ENCODE measurements at regions not wholly inside any gene's neighbourhood (a gene's known extent, or its start where the extent isn't known, plus 50 kb on each side); places are given as distances from the start of the nearest gene placed in this dataset.

DNA sequence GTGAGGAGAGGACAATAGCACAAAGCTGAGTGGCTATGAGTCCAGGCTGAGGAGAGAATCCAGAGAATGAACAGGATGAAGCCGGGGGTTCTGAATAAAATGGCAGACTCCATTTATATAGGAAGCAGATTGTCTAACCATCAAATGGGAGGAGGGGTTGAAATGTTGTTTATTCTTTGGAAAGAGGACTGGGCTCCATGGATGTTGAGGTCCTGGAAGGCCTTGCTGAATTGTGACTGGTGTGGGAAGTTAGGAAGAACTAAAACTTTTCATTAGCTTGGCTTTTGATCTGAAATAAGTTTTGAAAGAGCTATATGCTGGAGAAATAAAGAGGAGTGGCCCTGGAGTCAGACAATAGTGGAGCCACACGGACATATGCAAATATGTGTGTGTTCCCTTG, 647.8 kb downstream of the RNF144B start:
- DNase-seq (ENCODE audit: low read depth in 2 of 2): no peak

DNA sequence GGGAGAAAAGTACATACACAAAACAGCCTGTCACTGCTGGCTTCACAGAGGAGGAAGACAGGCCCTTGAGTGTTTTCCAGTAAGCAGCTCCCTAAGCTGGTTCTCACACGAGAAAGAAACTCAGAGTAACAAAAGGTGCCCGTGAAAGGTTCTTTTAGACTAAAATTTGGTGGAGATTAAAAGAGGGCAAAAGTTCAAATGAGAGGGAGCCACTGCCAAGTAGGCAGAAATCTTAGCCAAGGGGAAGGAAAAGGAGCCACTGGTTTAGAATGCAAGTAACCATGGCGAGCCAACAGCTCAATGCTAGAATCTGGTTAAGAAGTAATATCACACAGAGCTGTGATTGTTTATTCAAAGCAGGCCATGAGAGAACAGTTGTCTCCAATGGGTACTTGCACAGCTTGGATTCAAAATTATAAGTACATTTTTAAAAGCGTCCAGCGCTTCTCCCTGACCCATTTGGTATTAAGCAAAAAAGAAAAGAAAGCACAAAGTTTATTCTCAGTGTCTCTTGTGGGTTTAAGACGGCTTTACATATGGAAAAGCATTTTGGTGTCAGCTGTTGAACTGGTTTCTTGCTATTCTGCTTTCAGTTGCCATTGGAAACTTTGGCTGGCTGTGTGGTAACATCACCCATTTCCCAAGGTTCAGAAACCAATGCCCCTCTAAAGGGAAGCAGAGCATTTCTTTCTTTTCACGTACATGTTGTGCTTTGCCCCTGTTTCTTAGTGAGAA, 648.5 kb downstream of the RNF144B start:
- DNase-seq (ENCODE audit: low read depth in 2 of 2): no peak

DNA sequence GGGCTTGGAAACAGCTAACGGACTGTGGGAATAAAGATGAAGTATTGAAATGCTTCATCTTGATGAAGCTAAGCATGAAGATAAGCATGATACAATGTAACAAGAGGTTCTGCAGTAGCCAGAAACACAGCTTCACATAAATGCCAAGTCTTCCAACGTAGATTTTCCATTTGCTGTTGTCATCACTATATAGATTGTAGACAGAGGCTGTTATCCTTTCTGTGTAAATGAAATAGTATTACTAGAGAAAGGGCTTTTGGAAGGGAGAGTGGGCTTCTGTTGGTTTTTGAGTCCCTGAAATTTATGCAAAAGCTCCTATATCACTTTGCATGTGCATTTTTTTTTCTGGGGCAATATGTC, 649.0 kb downstream of the RNF144B start:
- DNase-seq (ENCODE audit: low read depth in 2 of 2): no peak

DNA sequence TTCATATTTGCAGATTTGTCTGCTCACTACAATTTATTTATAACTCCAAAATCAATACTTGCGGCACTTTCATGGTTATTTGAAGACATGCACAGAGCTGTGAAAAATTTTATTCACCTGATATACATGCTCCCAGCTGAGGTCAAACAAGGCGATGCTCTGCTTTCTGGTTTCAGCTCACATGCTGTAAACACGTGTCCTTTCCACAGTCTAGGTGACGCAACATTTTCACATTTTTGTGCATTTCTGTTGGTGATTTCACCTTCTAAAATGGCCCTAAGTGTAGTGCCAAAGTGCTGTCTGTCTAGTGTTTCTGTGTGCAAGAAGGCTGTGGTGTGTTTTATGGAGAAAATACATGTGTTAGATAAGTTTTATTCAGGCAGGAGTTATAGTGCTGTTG, 650.5 kb downstream of the RNF144B start:
- DNase-seq (ENCODE audit: low read depth in 2 of 2): no peak

DNA sequence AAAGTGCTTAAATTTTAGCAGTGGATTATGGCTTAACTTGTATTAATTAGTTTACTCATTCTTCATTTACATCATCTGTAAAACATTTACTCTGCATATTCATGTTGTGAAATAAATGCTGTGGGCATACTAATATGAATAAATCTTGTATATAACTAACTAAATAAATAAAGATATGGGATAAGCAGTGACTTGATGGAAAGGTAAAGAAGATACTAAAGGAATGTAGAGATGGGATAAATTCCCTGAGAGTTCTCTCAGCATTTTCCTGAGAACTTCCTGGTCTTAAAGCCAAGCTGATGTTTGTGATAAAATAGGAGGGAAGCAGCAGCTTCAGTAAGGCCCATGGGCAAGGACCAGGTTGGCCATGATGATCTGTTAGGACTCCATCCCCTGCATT, 652.1 kb downstream of the RNF144B start:
- DNase-seq (ENCODE audit: low read depth in 2 of 2): no peak

DNA sequence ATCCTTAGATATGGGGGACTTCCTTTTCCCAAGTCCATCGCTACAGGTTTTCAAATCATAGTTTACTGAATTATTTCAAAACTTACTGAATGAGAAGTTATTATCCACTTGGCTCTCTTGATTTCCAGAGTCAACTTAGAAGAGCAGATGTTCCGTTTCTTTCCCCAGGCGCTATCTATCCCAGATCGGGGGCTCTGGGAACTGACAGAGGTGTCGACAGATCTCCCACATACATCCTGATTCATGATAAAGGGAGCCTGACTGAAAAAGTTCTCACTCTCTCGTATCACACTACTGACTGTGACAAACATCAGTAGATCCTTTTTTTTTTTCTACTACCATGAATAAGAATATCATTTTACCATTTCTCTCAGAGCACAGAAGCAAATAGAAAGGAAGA, 654.8 kb downstream of the RNF144B start:
- DNase-seq (ENCODE audit: low read depth in 2 of 2): no peak

DNA sequence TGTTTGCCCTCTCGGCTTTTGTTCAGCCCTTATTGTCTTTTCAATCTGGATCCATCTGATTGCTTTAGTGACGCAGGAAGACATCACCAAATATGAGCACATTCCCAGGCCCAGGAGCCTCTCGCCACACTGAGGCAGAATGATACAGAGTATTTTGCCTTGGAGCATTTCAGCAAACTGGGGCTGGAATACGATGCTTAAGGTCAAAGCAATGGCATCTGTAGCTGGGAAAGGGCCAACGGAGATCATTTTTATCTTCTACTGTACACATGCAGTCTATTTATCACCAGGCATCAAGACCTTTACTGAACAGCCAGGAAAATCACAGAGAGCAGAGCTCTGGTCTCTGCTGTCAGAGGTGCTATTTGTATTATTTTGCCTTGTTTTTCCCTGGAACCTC, 655.3 kb downstream of the RNF144B start:
- no peak for DNase-seq (ENCODE audit: low read depth in 2 of 2)

DNA sequence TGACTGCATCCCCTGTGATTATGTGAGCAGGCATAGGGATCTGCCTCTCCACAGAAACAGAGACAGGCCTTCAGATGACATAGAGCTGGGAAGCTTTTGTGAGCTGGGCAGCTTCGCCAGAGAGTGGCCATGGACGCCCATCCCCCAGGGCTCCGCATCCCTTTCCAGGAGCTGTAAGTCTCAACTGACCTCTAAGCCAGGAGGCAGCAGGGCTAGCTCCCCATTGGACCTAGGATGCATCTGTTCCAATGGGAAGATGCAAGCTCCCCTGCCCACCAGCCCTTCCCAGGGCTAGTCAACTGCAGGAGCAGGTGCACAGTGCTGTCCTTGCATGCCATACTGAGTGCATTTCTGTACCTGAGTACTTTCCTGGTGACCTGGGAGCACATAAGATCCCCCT, 663.6 kb downstream of the RNF144B start:
- DNase-seq (ENCODE audit: low read depth in 2 of 2): no peak

DNA sequence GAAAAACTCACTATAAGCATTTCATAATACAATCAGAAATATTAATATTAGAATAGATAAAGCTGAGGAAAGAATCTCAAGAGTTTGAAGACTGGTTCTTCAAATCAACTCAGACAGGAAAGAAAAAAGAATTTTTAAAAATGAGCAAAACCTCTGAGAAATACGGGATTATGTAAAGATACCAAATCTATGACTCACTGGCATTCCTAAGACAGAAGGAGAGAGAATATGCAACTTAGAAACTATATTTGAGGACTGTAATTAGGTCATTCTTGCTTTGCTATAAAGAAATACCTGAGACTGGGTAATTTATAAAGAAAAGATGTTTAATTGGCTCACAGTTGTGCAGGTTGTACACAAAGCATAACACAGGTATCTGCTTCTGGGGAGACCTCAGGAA, 665.1 kb downstream of the RNF144B start:
- DNase-seq (ENCODE audit: low read depth in 2 of 2): no peak

DNA sequence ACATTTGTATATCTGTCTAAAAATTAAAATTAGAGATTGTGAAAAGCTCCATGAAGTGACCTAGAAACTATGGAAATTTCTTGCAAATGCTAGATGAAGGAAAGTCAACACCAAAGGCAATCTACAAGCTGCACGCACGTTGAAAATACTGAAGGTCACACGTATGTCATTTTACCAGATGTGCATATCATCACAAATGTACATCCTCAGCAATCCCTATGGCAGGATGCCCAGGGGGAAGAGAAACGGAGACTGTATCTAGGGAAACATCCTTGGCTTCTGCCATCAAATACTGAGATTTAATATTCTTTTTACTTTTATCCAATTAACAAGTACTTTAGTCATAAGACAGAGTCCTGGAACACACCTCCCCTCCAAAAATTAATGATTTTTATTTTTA, 672.0 kb downstream of the RNF144B start:
- no peak for DNase-seq (ENCODE audit: low read depth in 2 of 2)

DNA sequence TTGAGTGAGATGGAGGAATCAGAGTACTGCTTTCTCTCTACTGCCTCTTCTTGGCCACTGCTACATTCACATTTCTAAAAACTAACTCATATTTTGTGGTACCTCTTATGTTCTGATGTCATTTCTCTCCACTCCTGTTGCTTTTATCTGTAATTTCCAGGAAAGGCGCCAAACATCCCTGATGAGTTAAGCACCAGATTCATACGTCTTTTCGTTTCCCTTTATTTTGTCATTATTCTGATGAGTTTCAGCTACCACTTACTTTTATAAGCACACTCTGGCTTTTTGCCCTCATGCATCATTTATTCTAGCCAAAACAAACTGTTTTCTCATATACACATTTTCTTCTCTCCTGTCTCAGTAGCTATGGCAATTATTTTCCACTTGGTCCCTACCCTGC, 680.0 kb downstream of the RNF144B start:
- DNase-seq (ENCODE audit: low read depth in 2 of 2): no peak

DNA sequence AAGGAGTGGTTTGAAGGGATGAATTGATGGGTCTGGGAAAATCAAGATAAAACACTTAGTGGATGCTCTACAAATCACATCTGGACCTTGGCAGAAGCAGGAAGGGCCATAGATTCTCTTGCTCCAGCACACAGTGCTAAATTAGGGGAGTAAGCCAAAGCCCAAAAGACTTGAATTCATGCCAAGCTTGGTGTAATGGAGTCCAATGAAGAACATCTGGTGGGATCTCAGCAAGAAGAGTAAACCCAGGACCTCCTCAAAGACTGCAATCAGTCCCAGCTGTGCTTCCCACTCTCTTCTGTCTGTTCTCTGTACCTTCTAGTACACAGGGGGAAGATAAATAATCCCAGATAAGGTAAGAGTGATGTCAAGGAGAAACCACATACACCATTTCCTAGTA, 683.4 kb downstream of the RNF144B start:
- no peak for DNase-seq (ENCODE audit: low read depth in 2 of 2)

DNA sequence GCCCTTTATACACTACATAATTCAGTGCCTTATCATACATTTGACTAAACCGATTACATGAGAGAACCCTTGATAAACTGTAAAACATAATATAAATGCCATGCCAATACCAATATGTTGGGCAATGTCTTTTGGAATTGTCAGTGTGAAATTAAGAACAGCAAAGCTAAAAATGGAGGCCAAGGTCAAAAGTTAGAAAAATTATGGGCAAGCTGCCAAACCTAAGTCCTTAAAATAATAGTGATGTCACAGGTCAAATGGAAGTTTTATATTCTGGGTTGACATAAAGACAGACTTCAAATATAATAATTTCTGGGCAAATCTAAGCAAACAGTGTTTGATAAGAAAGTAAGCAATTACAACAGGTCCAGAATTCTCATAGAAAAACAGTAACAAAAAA, 696.7 kb downstream of the RNF144B start:
- no peak for DNase-seq (ENCODE audit: low read depth in 2 of 2)

DNA sequence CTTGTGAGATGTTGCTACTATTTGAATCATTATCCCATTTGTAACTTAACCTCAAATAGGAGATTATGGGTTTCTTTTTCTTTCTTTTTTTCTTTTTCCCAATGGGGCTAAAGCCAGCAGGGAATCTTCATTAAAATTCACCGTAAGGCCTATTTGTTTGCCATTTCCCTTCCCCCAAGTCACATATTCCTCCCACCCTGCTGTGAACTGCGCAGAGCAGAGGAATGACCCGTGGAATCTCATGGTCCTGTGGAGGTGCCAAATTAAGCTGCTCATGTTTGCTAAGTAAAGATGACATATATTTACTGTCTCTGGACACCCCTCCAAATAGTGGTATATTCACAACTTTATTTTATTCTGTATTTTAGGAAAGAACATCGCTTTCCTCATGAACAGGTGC, 699.3 kb downstream of the RNF144B start:
- no peak for DNase-seq (ENCODE audit: low read depth in 2 of 2)

DNA sequence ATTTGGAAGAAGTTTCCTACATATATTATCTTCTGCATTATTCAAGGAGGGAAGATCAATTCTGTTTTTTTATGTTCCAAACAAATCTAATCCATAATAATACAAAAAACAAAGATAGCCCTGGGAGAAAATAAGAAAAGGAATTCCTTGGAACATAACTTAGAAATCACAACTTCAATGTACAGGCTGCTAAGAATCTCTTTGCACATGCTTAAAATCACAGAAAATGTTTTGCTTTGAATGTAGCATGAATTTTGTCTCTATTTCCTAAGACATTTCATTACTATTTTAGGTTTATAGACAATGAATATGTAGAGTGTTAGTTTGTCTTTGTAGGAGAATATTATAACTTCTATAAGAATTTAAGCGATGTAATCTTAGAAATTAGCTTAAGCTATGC, 700.1 kb downstream of the RNF144B start:
- DNase-seq (ENCODE audit: low read depth in 2 of 2): no peak

DNA sequence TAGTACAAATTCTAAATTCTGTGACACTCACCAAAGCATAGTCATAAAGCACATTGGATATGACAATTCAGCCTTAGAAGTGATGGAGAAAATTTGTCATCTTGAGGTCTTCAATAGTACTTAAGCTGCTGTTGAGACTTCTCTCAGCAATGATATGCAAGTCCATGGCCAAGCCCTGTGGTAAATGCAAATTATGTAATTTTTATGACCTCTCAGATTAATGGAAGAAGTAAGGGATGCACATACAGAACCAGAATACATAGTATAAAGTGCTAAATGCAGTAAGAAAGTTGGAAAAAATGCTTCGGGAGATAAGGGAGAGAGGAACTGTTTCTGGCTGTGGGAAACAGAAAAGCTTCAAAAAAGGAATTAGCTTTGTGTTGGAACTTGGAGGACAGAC, 700.7 kb downstream of the RNF144B start:
- no peak for DNase-seq (ENCODE audit: low read depth in 2 of 2)

DNA sequence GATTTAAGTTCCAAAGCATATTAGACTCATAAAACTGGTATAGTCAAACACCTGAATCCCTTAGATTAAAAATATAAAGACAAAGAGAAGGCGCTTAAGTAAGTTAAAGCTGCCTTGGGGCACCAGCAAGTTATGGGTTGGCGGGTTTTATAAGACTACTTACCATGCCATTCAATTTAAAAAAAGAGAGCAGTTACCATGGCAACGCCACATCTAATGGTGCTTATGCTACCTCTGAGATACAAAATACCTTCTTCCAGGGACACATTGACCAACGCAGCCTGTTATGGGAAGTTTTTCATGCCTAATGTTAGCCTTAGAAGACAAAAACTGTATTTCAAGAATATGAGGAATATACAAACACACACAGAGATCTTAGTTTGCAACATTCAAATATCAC, 713.6 kb downstream of the RNF144B start:
- no peak for DNase-seq (ENCODE audit: low read depth in 2 of 2)

DNA sequence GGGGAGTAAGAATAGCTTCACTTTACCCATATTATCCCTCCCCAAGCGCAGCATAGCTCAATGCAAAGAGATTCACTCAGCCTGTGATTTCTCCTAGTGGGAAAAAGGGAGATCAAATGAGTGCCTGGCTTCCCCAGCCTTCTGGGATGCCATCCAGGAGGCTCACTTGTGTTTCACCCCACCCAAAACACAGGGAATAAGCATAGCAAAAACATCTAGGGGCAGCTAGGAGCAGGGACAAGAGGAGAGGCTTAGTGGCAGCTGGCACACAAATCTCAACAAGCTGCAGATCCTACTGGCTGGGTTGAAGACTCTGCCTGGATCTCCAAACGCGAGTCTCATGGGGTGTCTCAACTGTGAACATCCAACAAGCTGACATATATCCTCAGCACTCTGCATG, 715.8 kb downstream of the RNF144B start:
- DNase-seq (ENCODE audit: low read depth in 2 of 2): no peak

DNA sequence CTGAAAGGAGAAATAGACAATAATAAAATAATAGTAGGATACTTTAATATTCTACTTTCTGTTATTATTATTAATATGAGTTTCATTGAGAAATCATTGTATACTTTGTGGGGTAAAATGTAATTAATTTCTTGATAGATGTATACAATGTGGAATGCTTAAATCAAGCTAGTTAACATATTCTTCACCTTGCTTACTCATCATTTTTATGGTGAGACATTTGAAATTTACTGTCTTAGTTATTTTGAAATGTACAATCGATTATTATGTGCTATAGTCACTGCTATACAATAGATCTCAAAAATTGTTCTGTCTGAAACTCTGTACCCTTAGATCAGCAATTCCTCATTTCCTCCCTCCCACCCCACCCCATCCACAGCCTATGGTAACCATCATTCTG, 720.3 kb downstream of the RNF144B start:
- no peak for DNase-seq (ENCODE audit: low read depth in 2 of 2)

DNA sequence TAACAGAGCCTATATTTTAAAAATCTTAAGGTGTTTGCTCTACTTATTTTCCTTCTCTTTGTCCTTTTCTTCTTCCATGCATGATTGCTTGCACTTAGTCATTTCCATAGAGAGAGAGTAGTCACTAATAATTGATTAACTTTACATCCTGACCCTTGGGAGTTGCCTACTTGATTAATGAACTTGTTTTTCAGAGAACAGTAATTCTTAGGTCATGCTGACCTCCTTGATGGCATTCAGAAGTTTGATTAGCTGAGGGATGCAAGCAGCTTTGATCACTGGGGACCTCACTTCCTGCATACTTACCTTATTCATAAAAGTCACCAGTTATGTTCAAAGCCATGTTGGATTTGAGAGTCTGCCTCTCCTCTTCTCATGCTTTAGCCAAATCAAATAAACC, 715.6 kb upstream of the ID4 start:
- DNase-seq (ENCODE audit: low read depth in 2 of 2): no peak

DNA sequence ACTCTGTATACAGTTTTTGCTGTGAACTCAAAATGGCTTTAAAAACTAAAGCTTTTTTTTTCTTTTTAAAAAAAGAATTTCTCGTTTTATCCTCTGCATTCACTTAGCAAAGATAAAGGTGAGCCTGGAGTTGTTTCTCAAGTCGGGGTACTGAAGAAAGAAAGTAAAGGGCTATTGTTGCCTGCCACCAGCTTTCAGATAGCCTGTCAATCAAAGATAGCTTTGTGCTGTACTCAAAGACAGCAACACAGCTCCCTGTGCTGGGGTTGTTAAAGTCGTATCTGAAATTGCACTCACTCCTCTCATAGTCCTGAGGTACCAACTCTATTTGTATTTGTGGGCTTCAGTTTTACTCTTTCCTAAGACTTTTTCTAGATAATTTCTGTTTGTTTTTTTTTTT, 710.1 kb upstream of the ID4 start:
- no peak for DNase-seq (ENCODE audit: low read depth in 2 of 2)

DNA sequence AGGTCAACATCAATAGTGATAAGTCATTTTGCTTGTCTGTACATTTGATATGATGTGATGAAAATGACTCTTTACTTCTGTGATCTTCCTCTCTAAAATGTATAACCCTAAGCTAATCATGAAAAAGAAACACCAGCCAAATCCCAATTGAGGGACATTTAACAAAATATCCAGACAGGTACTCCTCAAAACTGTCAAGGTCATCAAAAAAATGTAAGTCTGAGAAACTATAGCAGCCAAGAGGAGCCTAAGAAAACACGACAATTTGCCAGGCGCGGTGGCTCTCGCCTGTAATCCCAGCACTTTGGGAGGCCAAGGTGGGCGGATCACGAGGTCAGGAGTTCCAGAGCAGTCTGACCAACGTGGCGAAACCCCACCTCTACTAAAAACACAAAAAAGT, 708.5 kb upstream of the ID4 start:
- no peak for DNase-seq (ENCODE audit: low read depth in 2 of 2)

DNA sequence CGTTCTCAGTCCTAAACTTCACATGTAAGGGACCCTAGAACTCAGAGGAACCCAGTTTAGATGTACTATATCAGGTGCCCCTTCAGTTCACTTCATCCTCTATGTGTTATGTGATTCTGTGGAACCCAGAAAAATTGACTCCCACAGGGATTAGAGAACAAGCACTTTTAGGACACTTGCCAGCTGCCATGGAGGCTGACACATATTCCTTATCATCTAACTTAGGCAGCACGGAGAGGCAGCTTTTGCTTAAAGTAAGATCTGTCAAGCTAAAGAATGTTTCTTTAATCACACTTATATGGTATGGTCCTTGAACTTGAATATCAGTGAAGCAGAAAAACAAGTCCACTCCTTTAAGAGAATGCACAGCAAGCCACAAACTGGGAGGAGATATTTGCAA, 701.5 kb upstream of the ID4 start:
- no peak for DNase-seq (ENCODE audit: low read depth in 2 of 2)

DNA sequence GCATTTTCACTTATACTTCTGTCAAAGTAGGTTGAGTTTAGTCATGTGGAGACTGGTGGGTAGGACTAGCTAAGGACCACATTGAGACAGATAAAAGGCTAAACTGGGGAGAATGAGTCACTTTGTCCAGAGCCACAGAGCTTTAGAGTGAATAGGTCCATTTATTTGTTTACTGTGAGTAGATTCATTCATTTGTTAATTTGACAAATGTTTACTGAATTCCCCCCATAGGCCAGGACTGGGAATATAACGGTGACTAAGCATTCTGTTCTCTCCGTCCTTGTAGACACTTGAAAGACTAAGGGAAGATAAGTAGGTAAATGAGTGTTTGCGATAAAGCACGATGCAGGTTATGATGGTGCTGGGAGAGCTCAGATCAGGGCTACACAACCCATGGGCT, 699.7 kb upstream of the ID4 start:
- no peak for DNase-seq (ENCODE audit: low read depth in 2 of 2)

All from dermis microvascular lymphatic vessel endothelial cell (primary cell).